ENCODE measurements at regions not wholly inside any gene's neighbourhood (a gene's known extent, or its start where the extent isn't known, plus 50 kb on each side); places are given as distances from the start of the nearest gene placed in this dataset.

DNA sequence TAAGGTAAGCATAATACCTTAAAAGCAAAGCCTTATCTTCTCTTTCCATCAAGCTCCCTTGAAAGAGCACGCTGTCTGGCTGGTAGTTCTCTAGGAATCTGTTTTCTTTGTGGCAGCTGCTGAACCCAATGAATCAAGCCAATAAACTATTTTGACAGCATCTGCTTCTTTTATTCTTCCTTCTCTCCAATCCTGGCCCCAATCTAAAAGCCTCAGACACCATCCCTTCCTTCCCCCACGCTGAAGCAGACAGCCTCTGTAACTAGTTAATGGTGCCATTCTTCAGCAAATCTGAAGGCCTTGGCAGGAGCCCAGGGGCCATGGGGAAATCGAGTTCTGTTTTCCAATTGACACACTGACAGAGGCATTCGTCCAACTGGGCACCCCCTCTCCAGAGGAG is 186.6 kb upstream of the LYZL1 start:
- WGBS, 2 donors = 29 to 37% methylated on average over 4 of the region's 4 CpGs
- no peak for DNase-seq
- intact Hi-C loops (cut with DNase I) = no loop called here

GRCh38 chr10:29102636-29103035 is 186.2 kb upstream of the LYZL1 start:
- Histone ChIP-seq H3K4me1 (no peaks in the 10 kb centered on the region), H3K27me3 (peaks cover 0 to 12% (median 0%) of the 10 kb centered on the region in 4 donors), H3K36me3 (no peaks in the 10 kb centered on the region), H3K9me3 (no peaks in the 10 kb centered on the region), H3K27ac (no peak overlapping the region), H3K4me3 (no peak overlapping the region)
- TF ChIP-seq POLR2A (IDR thresholded peaks at IDR 0.05) (no peak), CTCF (IDR thresholded peaks at IDR 0.05) (no peak)
- no peak for DNase-seq
- 54 to 86% methylated on average over 3 of the region's 3 CpGs for WGBS, 2 donors
- intact Hi-C loops (cut with DNase I) = no loop called here

More for the DNA sequence above, 186.6 kb upstream of the LYZL1 start:
- Histone ChIP-seq H3K4me3 (no peak overlapping the region), H3K27me3 (peaks cover 0 to 8% (median 0%) of the 10 kb centered on the region in 4 donors), H3K9me3 (no peaks in the 10 kb centered on the region), H3K4me1 (no peaks in the 10 kb centered on the region), H3K36me3 (no peaks in the 10 kb centered on the region), H3K27ac (no peak overlapping the region)
- no peak for TF ChIP-seq CTCF (IDR thresholded peaks at IDR 0.05)
- no peak for TF ChIP-seq POLR2A (IDR thresholded peaks at IDR 0.05)

DNA sequence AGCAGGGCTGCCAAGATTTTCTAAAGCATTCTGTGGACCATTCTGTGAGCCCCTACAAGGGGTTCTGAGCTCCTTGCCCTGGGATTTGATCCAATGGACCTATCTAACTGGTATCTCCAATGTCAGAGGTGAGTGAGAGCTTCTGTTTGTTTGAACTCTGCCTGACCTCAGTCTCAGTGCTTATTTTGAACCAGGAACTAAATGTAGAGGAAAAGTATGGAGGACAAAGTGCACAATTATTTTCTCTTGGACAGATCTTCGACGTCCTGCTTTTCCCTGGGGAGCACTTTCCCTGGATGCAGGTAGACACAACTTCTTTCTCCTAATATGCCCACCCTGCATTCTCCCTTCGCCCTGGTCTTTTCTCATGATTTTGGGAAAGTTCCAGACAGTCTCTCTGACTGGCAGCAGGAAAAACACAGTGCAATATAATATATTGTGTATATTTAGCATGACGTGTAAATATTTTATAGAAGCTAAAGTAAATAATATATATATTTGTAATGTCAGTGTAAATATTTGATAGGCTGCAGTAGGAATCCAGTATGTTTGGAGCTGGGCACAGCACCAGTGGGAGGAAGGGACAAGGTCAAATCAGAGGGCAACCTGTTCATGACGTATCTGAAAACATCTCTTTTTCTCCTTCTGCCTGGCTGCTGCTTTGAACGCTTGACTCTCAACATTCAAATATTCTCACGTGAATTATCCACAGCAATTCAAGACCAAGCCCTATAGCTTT is 184.0 kb upstream of the LYZL1 start:
- no peaks in the 10 kb centered on the region for H3K4me1 ChIP-seq
- H3K4me3 ChIP-seq = no peak overlapping the region
- no peak for DNase-seq
- intact Hi-C loops (cut with DNase I) = no loop called here
- H3K9me3 ChIP-seq = no peaks in the 10 kb centered on the region
- no peak overlapping the region for H3K27ac ChIP-seq
- 57 to 62% methylated on average over 7 of the region's 7 CpGs for WGBS, 2 donors
- peaks cover 0 to 14% (median 0%) of the 10 kb centered on the region in 4 donors for H3K27me3 ChIP-seq
- TF ChIP-seq POLR2A (IDR thresholded peaks at IDR 0.05) = no peak
- TF ChIP-seq CTCF (IDR thresholded peaks at IDR 0.05) = no peak
- H3K36me3 ChIP-seq = no peaks in the 10 kb centered on the region

DNA sequence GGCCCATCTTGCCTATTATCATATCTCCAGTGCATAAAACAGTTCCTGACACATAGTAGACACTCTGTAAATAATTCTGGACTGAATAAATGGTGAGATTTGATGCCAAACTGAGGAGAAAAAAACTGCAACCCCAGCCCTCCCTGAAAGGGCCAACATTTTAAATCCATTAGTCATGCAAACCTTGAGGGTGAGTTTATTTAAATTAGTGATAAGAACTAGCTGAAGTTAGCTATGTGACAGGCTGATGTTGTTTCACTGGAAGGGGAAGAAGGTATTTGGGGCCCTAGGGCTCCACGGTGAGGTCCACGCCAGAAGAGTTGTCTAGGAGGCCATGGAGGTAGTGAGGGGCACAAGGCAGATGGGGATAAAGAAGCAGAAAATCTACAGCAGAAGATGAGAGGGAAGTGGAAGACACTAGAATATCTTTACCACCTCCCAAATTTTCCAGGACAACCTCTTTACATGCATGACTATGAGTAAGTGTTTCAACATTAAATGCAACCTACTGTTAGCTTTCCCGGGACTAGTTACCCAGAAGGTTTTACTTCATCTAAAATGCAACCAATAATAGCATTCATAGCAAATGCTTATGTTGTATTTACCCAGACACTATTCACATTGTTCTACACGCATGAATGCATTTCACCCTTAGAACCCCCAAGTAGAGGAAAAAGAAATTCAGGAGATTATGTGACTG is 183.2 kb upstream of the LYZL1 start:
- TF ChIP-seq POLR2A (IDR thresholded peaks at IDR 0.05) = no peak
- no peak for TF ChIP-seq CTCF (IDR thresholded peaks at IDR 0.05)
- intact Hi-C loops (cut with DNase I) = no loop called here
- DNase-seq = no peak
- H3K9me3 ChIP-seq = no peaks in the 10 kb centered on the region
- WGBS, 2 donors = 55 to 59% methylated on average over 4 of the region's 4 CpGs
- no peaks in the 10 kb centered on the region for H3K4me1 ChIP-seq
- H3K27me3 ChIP-seq = peaks cover 0 to 11% (median 0%) of the 10 kb centered on the region in 4 donors
- no peaks in the 10 kb centered on the region for H3K36me3 ChIP-seq
- no peak overlapping the region for H3K27ac ChIP-seq
- H3K4me3 ChIP-seq = no peak overlapping the region

DNA sequence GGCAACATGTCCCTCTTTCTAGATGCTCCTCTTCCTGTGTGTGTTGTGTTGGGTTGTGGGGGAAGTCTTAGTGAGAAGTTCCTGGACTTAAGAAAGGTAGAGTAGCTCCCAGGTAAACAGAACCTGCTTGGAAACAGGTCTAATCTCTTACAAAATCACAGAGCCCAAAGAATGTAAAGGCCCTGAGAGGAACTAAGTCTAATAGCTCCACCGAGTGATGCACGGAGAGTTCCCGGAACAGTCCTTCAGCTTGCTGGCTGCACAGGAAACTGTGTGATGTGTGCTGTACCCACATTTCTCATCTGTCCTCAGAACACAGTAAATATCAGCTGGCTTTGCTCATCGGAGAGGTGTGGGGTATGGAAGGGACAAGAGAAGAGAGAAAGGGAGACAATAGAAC is 182.6 kb upstream of the LYZL1 start:
- intact Hi-C loops (cut with DNase I) = no loop called here
- TF ChIP-seq POLR2A (IDR thresholded peaks at IDR 0.05) = no peak
- TF ChIP-seq CTCF (IDR thresholded peaks at IDR 0.05) = no peak
- Histone ChIP-seq H3K27ac (no peak overlapping the region), H3K4me1 (no peaks in the 10 kb centered on the region), H3K4me3 (no peak overlapping the region), H3K27me3 (peaks cover 0 to 11% (median 0%) of the 10 kb centered on the region in 4 donors), H3K36me3 (no peaks in the 10 kb centered on the region), H3K9me3 (no peaks in the 10 kb centered on the region)
- DNase-seq = no peak
- 60 to 62% methylated on average over 4 of the region's 4 CpGs for WGBS, 2 donors

Data from esophagus squamous epithelium (tissue), 5 donors.